HepG2 (cell line): ENCODE measurements at regions not wholly inside any gene's neighbourhood (a gene's known extent, or its start where the extent isn't known, plus 50 kb on each side); places are given as distances from the start of the nearest gene placed in this dataset.

Experiments used
- ATAC-seq: fragments of 200-7000 bp; cut with Tn5 transposase; 3 replicates; pipeline ENCODE4 v1.9.1; 2020; ENCODE audit warnings: mild to moderate bottlenecking, moderate library complexity
- BruUV-seq: library from RNA; stranded (reverse); fragments of 400-500 nt; replicated peaks from 2 replicates; lab custom pipeline; 2021; lab: Mats Ljungman, UMichigan
- CTCF ChIA-PET: fragments of 300-600 bp; formaldehyde crosslinking; extraction: SDS; loops from one replicate; lab custom pipeline; 2021; ENCODE audit warnings: low total read pairs, inconsistent platforms, low intra/inter-chr PET ratio; lab: Yijun Ruan, JAX
- POLR2A ChIA-PET: fragments of 350-600 bp; sonication (Branson Sonifier 250); formaldehyde crosslinking; loops from one replicate; lab custom pipeline; 2020; ENCODE audit warnings: antibody characterized with exemption, inconsistent platforms; lab: Yijun Ruan, JAX
- DNase-seq: peaks from one replicate; pipeline ENCODE4 v3.0.0-alpha.2; 2015; ENCODE audit warnings: low spot score
- FAIRE-seq: peaks from 3 replicates; lab custom pipeline; 2011; peaks lifted over from hg19 to GRCh38; lab: Jason Lieb, UNC
- H2AFZ ChIP-seq: one replicate; pipeline ENCODE4 v1.6.1; 2011; ENCODE audit warnings: low read length, inconsistent platforms
- H3K27ac ChIP-seq: fragments of 300-600 bp; 3 replicates; pipeline ENCODE4 v1.8.0; 2011; ENCODE audit warnings: mixed run types, mild to moderate bottlenecking, mixed read lengths, low read length, inconsistent platforms; ENCODE audit not compliant: insufficient read depth; ENCODE audit errors: extremely low read length
- H3K27me3 ChIP-seq, 2 experiments: fragments of 200-600 bp in 1 of 2; 2 replicates in 1 of 2; 3 replicates in 1 of 2; pipeline versions ENCODE4 v1.6.0 to v1.8.0; 2011; ENCODE audit warnings: low read length in 2 of 2, mild to moderate bottlenecking in 2 of 2, moderate library complexity in 2 of 2, inconsistent platforms in 1 of 2; ENCODE audit not compliant: insufficient read depth in 2 of 2, control insufficient read depth in 1 of 2
- H3K36me3 ChIP-seq, 2 experiments: fragments of 200-600 bp in 1 of 2; replicated peaks in 1 of 2; 2 replicates in 1 of 2; 3 replicates in 1 of 2; pipeline versions ENCODE4 v1.5.1 to v1.8.0; 2011; ENCODE audit warnings: low read length in 2 of 2, inconsistent platforms in 1 of 2; ENCODE audit not compliant: insufficient read depth in 2 of 2, control insufficient read depth in 1 of 2
- H3K4me1 ChIP-seq: 2 replicates; pipeline ENCODE4 v1.5.1; 2012; ENCODE audit warnings: low read length, inconsistent platforms; ENCODE audit not compliant: insufficient read depth
- H3K4me2 ChIP-seq: 2 replicates; pipeline ENCODE4 v1.6.0; 2011; ENCODE audit warnings: low read depth, low read length, inconsistent platforms
- H3K4me3 ChIP-seq, 3 experiments: fragments of 200-600 bp in 1 of 3; sonication (generic), shearing (Covaris generic) in 1 of 3; replicated peaks in 1 of 3; 2 replicates each; pipeline ENCODE4 v1.5.1; 2011 to 2016; ENCODE audit warnings: low read length in 3 of 3, inconsistent platforms in 2 of 3, low read depth in 2 of 3, mild to moderate bottlenecking in 2 of 3, control low read depth in 1 of 3, mixed read lengths in 1 of 3; ENCODE audit not compliant: insufficient read depth in 1 of 3
- H3K79me2 ChIP-seq: one replicate; pipeline ENCODE4 v1.6.1; 2011; ENCODE audit warnings: low read length, inconsistent platforms; ENCODE audit not compliant: insufficient read depth
- H3K9ac ChIP-seq: 2 replicates; pipeline ENCODE4 v1.6.0; 2011; ENCODE audit warnings: mild to moderate bottlenecking, low read depth, low read length, inconsistent platforms; ENCODE audit not compliant: insufficient read depth
- H3K9me3 ChIP-seq: 2 replicates; pipeline ENCODE4 v1.5.1; 2012; ENCODE audit warnings: mild to moderate bottlenecking, low read length
- H4K20me1 ChIP-seq: 2 replicates; pipeline ENCODE4 v1.6.0; 2011; ENCODE audit warnings: inconsistent platforms, mild to moderate bottlenecking, low read length, moderate library complexity; ENCODE audit not compliant: insufficient read depth
- ELF4 ChIP-seq: sonication (generic); formaldehyde crosslinking; IDR thresholded peaks from 2 replicates; pipeline ENCODE4 v1.5.0; 2020; ENCODE audit warnings: missing genetic modification reagents, mild to moderate bottlenecking, moderate library complexity, borderline replicate concordance
- HIVEP1 ChIP-seq: sonication (generic); formaldehyde crosslinking; IDR thresholded peaks from 2 replicates; pipeline ENCODE4 v1.4.0; 2020; ENCODE audit warnings: mild to moderate bottlenecking, missing genetic modification reagents
- KLF6 ChIP-seq: IDR thresholded peaks from 2 replicates; pipeline ENCODE4 v1.8.0; 2016; ENCODE audit warnings: missing biosample characterization, missing genetic modification reagents
- PHB2 ChIP-seq: fragments of 450-650 bp; IDR thresholded peaks from 2 replicates; pipeline ENCODE4 v1.6.1; 2018; ENCODE audit not compliant: partially characterized antibody
- PRDM4 ChIP-seq: sonication (generic); formaldehyde crosslinking; IDR thresholded peaks from 2 replicates; pipeline ENCODE4 v1.9.0; 2021; ENCODE audit warnings: missing genetic modification reagents, borderline replicate concordance
- SRSF4 ChIP-seq: fragments of 200-400 bp; formaldehyde crosslinking; IDR thresholded peaks from one replicate; pipeline ENCODE4 v1.6.1; 2018; ENCODE audit warnings: mild to moderate bottlenecking, low read depth, low read length, moderate library complexity; ENCODE audit not compliant: poor library complexity, severe bottlenecking
- ZBTB33 ChIP-seq: sonication (generic); formaldehyde crosslinking; IDR thresholded peaks from 2 replicates; pipeline ENCODE4 v1.4.0; 2020; ENCODE audit warnings: missing genetic modification reagents
- ZNF317 ChIP-seq: sonication (generic); formaldehyde crosslinking; IDR thresholded peaks from 2 replicates; pipeline ENCODE4 v1.5.0; 2020; ENCODE audit warnings: mild to moderate bottlenecking, missing genetic modification reagents
- ZNF550 ChIP-seq: sonication (generic); formaldehyde crosslinking; IDR thresholded peaks from 2 replicates; pipeline ENCODE4 v1.4.0; 2020; ENCODE audit warnings: mild to moderate bottlenecking, missing genetic modification reagents, borderline replicate concordance
- ZSCAN21 ChIP-seq: sonication (generic); formaldehyde crosslinking; IDR thresholded peaks from 2 replicates; pipeline ENCODE4 v1.8.0; 2022; ENCODE audit warnings: mild to moderate bottlenecking, missing genetic modification reagents, moderate library complexity, borderline replicate concordance
- WGBS: methylation state at CpG from one replicate; pipeline ENCODE4 v1.1.6; 2017; ENCODE audit warnings: low lambda C conversion rate; 5-methylcytosine and 5-hydroxymethylcytosine counted together
- in situ Hi-C: cut with HindIII; loops from 2 replicates; pipeline ENCODE4 v1.10.0; 2017; ENCODE audit warnings: low pct_unique_long_range_greater_than_20kb; ENCODE audit not compliant: extremely low pct_ligation_motif_present
- intact Hi-C: fragments of 100-400 bp; cut with micrococcal nuclease; formaldehyde crosslinking; loops from one replicate; pipeline ENCODE4 v1.10.0; 2022; ENCODE audit not compliant: unreplicated experiment

GRCh38 chr2:239890206-239890746, 134.9 kb downstream of the NDUFA10 start:
- H4K20me1 ChIP-seq = no peaks in the 10 kb centered on the region
- no peak overlapping the region for H3K4me2 ChIP-seq
- H3K27ac ChIP-seq = no peak overlapping the region
- H3K4me1 ChIP-seq = no peaks in the 10 kb centered on the region
- H3K27me3 ChIP-seq = peaks cover 0 to 13% of the 10 kb centered on the region in 2 experiments; a peak in 2 of 5 replicates
- H2AFZ ChIP-seq = no peak overlapping the region
- ChIA-PET POLR2A (no interaction called here), CTCF (no interaction called here)
- DNase-seq (no peak), FAIRE-seq (no peak), ATAC-seq (no peak)
- TF ChIP-seq HIVEP1 (no peak), KLF6 (no peak), ZNF317 (no peak)
- BruUV-seq = no TSS peak
- H3K36me3 ChIP-seq = no peaks in the 10 kb centered on the region
- in situ Hi-C loops (no loop called here), intact Hi-C loops (no loop called here)
- no peak overlapping the region for H3K4me3 ChIP-seq
- no peak overlapping the region for H3K9ac ChIP-seq
- WGBS = 35% methylated on average over 9 of the region's 9 CpGs
- H3K79me2 ChIP-seq = no peaks in the 10 kb centered on the region
- peaks cover 2% of the 10 kb centered on the region for H3K9me3 ChIP-seq

GRCh38 chr2:239889641-239890121, 135.5 kb downstream of the NDUFA10 start:
- ATAC-seq (no peak), DNase-seq (no peak), FAIRE-seq (no peak)
- 45% methylated on average over 9 of the region's 9 CpGs for WGBS
- Histone ChIP-seq H3K27ac (no peak overlapping the region), H4K20me1 (no peaks in the 10 kb centered on the region), H2AFZ (no peak overlapping the region), H3K4me2 (no peak overlapping the region), H3K79me2 (no peaks in the 10 kb centered on the region), H3K4me1 (no peaks in the 10 kb centered on the region), H3K4me3 (no peak overlapping the region), H3K36me3 (no peaks in the 10 kb centered on the region), H3K9me3 (peaks cover 8% of the 10 kb centered on the region), H3K27me3 (peaks cover 0 to 8% of the 10 kb centered on the region in 2 experiments; a peak in 2 of 5 replicates), H3K9ac (no peak overlapping the region)
- TF ChIP-seq ZSCAN21 (CRISPR knock-in tag) = no peak
- no peak for TF ChIP-seq ELF4
- no peak for TF ChIP-seq PHB2
- no peak for TF ChIP-seq ZNF550
- no peak for TF ChIP-seq SRSF4
- TF ChIP-seq PRDM4 (CRISPR knock-in tag) = no peak
- no peak for TF ChIP-seq ZBTB33
- CTCF ChIA-PET = no interaction called here
- no TSS peak for BruUV-seq
- POLR2A ChIA-PET = no interaction called here
- in situ Hi-C loops = no loop called here
- intact Hi-C loops = loop anchor here (10.0 kb wide), 1 partner anchor 855 kb away; no protein-coding TSS in a partner anchor
